ENCODE measurements at regions not wholly inside any gene's neighbourhood (a gene's known extent, or its start where the extent isn't known, plus 50 kb on each side); places are given as distances from the start of the nearest gene placed in this dataset.

DNA sequence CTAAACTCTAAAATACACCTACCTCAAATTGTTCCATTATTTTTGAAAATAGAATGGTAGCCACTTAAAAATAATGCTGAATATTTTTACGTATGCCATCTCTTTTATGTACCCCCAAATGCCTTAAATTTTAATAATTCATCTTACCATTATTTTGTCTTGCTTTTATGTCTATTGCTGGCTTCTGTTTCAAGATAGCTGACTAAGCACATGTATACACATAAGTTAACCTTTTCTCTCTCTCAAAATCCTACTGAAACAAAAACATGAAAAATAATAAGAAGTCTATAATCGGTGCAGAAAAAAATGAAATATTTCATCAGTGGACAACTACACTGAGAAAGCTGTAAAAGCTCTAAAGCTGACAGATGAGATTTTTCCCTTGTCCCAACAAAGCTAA, 652.0 kb upstream of the ZNF608 start:
- DNase-seq, result no peak
- peaks cover 2% of the 10 kb centered on the region for H3K27me3 Mint-ChIP-seq (ENCODE audit: insufficient read depth)
- no peaks in the 10 kb centered on the region for H3K4me1 Mint-ChIP-seq (ENCODE audit: low read depth)
- no peaks in the 10 kb centered on the region for H3K36me3 Mint-ChIP-seq (ENCODE audit: low read depth)
- TF ChIP-seq, protein P1, sequence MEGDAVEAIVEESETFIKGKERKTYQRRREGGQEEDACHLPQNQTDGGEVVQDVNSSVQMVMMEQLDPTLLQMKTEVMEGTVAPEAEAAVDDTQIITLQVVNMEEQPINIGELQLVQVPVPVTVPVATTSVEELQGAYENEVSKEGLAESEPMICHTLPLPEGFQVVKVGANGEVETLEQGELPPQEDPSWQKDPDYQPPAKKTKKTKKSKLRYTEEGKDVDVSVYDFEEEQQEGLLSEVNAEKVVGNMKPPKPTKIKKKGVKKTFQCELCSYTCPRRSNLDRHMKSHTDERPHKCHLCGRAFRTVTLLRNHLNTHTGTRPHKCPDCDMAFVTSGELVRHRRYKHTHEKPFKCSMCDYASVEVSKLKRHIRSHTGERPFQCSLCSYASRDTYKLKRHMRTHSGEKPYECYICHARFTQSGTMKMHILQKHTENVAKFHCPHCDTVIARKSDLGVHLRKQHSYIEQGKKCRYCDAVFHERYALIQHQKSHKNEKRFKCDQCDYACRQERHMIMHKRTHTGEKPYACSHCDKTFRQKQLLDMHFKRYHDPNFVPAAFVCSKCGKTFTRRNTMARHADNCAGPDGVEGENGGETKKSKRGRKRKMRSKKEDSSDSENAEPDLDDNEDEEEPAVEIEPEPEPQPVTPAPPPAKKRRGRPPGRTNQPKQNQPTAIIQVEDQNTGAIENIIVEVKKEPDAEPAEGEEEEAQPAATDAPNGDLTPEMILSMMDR (IDR thresholded peaks at IDR 0.05), result no peak
- no peaks in the 10 kb centered on the region for H3K9me3 Mint-ChIP-seq
- no peak overlapping the region for H3K4me3 Mint-ChIP-seq
- H3K27ac Mint-ChIP-seq, result no peak overlapping the region

DNA sequence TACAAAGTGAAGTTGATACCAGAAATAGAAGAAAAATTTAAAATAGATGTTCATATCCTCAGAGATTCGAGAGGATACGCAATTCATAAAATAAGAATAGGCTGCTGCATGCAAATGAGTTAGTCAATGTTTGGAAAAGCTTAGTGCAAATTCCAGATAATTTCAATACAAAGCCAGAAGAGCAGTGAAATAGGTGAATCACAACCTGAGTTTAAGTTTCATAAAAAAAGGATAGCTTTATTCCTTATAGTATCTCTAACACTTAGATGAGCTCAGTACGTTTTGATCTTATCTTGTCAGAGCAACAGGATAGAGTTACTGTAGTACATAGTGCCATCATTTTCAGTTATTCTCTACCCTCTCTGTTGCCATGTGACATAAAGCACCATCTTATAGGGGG, 653.4 kb upstream of the ZNF608 start:
- H3K36me3 Mint-ChIP-seq (ENCODE audit: low read depth), result no peaks in the 10 kb centered on the region

DNA sequence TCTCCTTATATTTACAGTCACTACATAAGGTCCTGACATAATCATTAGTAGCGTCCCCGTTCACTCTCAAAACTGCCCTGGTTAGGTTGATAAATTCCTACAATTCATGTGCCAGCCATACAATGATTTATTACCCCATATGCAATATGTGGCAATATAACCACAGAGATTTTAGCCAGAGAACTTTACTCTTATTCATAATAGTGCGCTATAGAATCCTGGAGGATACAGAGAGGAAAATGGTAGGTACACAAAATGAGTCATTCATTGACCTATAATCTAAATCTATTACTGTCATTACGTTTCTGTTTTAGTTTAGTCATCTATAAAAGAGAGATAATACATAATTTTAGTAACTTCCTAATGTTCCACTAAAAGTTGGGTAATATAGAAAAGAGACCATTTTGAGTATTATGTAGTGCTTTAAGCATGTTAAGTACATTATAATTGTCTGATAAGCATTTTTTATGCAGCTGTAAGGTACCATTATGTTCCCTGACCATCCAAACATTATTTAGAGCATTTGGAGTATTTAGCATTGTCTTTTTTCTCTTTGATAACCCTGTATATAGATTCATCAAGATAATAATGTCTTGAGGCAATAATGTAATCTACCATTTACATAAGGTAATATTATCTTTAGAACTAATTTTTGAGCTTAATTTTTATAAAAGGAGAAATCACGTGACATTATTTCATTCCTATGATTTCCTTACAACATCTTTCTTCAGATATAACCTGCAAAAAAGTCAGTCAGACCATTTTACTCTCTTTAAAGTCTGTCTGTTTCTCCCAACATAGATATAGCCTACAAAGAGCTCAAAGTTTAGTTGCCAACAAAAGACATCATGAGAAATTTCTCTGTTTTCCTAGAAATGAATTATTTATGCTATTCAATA, 655.5 kb upstream of the ZNF608 start:
- no peak for DNase-seq
- H3K27me3 Mint-ChIP-seq (ENCODE audit: insufficient read depth), result no peaks in the 10 kb centered on the region; the same call in 1 of the 2 replicates
- H3K36me3 Mint-ChIP-seq (ENCODE audit: low read depth), result no peaks in the 10 kb centered on the region
- H3K27ac Mint-ChIP-seq, result no peak overlapping the region
- peaks cover 5% of the 10 kb centered on the region; the same call in 1 of the 2 replicates for H3K9me3 Mint-ChIP-seq
- H3K4me3 Mint-ChIP-seq, result no peak overlapping the region
- TF ChIP-seq, protein P1 (IDR thresholded peaks at IDR 0.05), result no peak
- H3K4me1 Mint-ChIP-seq (ENCODE audit: low read depth), result no peaks in the 10 kb centered on the region

More for the DNA sequence above, 653.4 kb upstream of the ZNF608 start:
- TF ChIP-seq, protein P1 (IDR thresholded peaks at IDR 0.05), result no peak
- Mint-ChIP-seq H3K27me3 (ENCODE audit: insufficient read depth) (no peaks in the 10 kb centered on the region; the same call in 1 of the 2 replicates), H3K4me1 (ENCODE audit: low read depth) (no peaks in the 10 kb centered on the region), H3K9me3 (peaks cover 4% of the 10 kb centered on the region; the same call in 1 of the 2 replicates), H3K27ac (no peak overlapping the region), H3K4me3 (no peak overlapping the region)
- no peak for DNase-seq

DNA sequence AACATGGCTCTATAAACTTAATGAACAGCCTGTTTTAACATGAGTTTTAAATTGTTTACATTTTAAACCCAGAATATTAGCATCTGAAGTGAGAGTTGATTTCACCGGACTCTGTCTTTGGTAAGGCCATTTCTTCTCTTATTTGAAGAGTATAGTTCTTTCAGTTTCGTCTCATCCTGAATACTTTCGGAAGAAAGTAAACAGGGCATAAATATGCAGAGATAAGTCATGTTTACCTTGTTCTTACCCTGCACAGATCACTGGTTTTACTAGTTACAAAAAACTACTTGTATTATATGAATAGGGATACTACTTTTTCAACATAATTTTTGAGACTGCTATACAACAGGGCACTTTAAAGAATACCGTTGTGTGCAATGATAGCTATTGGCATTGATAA, 656.3 kb upstream of the ZNF608 start:
- Mint-ChIP-seq H3K9me3 (peaks cover 5% of the 10 kb centered on the region; the same call in 1 of the 2 replicates), H3K36me3 (ENCODE audit: low read depth) (no peaks in the 10 kb centered on the region), H3K4me1 (ENCODE audit: low read depth) (no peaks in the 10 kb centered on the region), H3K4me3 (no peak overlapping the region), H3K27me3 (ENCODE audit: insufficient read depth) (no peaks in the 10 kb centered on the region; the same call in 1 of the 2 replicates), H3K27ac (no peak overlapping the region)
- TF ChIP-seq, protein P1 (IDR thresholded peaks at IDR 0.05), result no peak
- DNase-seq, result no peak

DNA sequence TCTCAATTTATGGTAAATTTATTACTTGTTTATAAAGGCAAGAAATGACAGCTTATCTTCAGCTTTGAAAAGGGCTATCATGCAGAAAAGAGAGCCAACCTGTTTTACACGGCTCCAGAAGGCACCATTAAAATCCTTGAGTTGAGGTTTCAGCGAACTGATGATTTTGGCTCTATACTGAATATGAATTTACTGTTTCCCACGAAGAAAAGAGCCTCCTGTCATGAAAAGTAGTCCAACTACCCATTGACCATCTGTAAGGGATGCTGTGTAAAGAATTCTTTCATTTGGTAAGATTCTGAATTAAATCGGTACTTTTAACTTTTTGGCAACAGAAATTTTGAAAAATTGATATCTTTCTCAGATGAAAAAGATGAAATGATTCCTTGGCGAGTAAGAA, 657.6 kb upstream of the ZNF608 start:
- H3K27ac Mint-ChIP-seq, result no peak overlapping the region
- H3K9me3 Mint-ChIP-seq, result peaks cover 5% of the 10 kb centered on the region; the same call in 1 of the 2 replicates
- DNase-seq, result no peak
- H3K4me1 Mint-ChIP-seq (ENCODE audit: low read depth), result peaks cover 10% of the 10 kb centered on the region
- H3K27me3 Mint-ChIP-seq (ENCODE audit: insufficient read depth), result no peaks in the 10 kb centered on the region; the same call in 1 of the 2 replicates
- H3K4me3 Mint-ChIP-seq, result no peak overlapping the region
- TF ChIP-seq, protein P1 (IDR thresholded peaks at IDR 0.05), result no peak
- H3K36me3 Mint-ChIP-seq (ENCODE audit: low read depth), result no peaks in the 10 kb centered on the region

Measured in HFFc6 (cell line).